ENCODE measurements at regions not wholly inside any gene's neighbourhood (a gene's known extent, or its start where the extent isn't known, plus 50 kb on each side); places are given as distances from the start of the nearest gene placed in this dataset.

GRCh38 chr9:91078369-91078695 lies 276.7 kb downstream of the SYK start:
- no peak for TF ChIP-seq CTCF (IDR thresholded peaks at IDR 0.05; ENCODE audit: low read depth, low read length, poor library complexity, severe bottlenecking)
- no peak for TF ChIP-seq EZH2phosphoT487 (IDR thresholded peaks at IDR 0.05; ENCODE audit: borderline replicate concordance, low read length)

Measured in DOHH2 (cell line).